ENCODE measurements at regions not wholly inside any gene's neighbourhood (a gene's known extent, or its start where the extent isn't known, plus 50 kb on each side); places are given as distances from the start of the nearest gene placed in this dataset.

DNA sequence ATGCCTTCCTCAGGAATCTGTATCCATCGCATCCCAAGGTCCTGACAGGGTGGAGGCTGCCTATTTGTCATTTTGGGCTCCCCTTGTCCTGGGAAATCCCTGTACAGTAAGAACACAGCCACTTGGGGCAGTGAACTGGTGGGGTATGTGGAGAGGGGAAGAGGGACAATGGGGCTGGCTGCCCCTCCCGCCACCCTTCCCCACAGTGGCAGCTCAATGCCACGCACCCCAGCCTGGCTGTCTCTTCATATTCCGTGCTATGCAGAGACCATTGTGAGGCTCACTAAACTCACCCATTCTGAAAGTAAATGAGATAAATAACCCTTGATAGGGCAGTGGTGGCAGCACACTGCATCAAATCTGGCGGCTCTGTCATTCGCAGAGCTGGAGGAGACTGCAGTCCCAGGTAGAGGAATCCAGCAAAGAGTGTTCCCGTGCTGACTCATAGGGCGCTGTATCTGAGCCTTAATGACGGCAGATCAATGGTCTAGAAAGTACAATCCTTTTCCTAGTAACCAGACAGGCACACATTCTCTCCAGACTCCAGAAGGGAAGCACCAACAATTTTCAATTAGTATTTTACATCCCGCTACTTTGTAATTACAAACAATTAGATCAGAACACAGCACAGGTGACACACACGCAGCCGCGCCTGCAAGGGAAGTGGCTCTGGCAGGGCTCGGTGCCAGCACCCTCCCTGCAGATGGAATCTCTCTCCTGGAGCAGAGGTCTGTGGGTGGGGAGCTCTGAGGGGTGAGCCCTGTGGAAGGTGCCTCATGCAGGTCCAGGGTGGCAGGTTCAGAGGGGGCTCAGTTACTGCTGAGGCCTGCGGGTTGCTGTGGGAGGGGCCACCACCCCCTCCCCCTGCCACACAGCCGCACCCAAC lies 167.9 kb upstream of the B3GAT1 start:
- no peak for DNase-seq (ENCODE audit: low read depth in 2 of 2)
- H3K4me2 ChIP-seq (ENCODE audit: extremely low read depth, insufficient read depth, low read length), result no peak overlapping the region
- no peak for TF ChIP-seq EZH2 (IDR thresholded peaks at IDR 0.05; ENCODE audit: low read length, missing control alignments)
- TF ChIP-seq, protein P1, sequence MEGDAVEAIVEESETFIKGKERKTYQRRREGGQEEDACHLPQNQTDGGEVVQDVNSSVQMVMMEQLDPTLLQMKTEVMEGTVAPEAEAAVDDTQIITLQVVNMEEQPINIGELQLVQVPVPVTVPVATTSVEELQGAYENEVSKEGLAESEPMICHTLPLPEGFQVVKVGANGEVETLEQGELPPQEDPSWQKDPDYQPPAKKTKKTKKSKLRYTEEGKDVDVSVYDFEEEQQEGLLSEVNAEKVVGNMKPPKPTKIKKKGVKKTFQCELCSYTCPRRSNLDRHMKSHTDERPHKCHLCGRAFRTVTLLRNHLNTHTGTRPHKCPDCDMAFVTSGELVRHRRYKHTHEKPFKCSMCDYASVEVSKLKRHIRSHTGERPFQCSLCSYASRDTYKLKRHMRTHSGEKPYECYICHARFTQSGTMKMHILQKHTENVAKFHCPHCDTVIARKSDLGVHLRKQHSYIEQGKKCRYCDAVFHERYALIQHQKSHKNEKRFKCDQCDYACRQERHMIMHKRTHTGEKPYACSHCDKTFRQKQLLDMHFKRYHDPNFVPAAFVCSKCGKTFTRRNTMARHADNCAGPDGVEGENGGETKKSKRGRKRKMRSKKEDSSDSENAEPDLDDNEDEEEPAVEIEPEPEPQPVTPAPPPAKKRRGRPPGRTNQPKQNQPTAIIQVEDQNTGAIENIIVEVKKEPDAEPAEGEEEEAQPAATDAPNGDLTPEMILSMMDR (conservative IDR thresholded peaks at IDR 0.05 in 1 of 2, IDR thresholded peaks at IDR 0.05 in 1 of 2; ENCODE audit: low read depth in 1 of 2, low read length in 2 of 2), result no peak
- no peaks in the 10 kb centered on the region for H3K9me3 ChIP-seq (ENCODE audit: control insufficient read depth, insufficient read depth, low read depth, low read length)
- H3K9ac ChIP-seq (ENCODE audit: insufficient read depth, low read length), result no peak overlapping the region
- no peak overlapping the region for H3K27ac ChIP-seq (ENCODE audit: insufficient read depth, low read length)
- H3K4me3 ChIP-seq (replicated peaks in 1 of 4; ENCODE audit: control extremely low read depth in 1 of 4, insufficient read depth in 1 of 4, low read depth in 3 of 4, low read length in 4 of 4), result no peak overlapping the region
- H3K4me1 ChIP-seq (ENCODE audit: control insufficient read depth, extremely low read depth, insufficient read depth, low read length), result no peaks in the 10 kb centered on the region
- H2AFZ ChIP-seq (ENCODE audit: low read length), result no peak overlapping the region
- no peaks in the 10 kb centered on the region for H3K36me3 ChIP-seq (ENCODE audit: control insufficient read depth, insufficient read depth, low read length)
- no peaks in the 10 kb centered on the region for H4K20me1 ChIP-seq (ENCODE audit: control insufficient read depth, extremely low read depth, insufficient read depth, low read length)
- H3K79me2 ChIP-seq (ENCODE audit: control insufficient read depth, insufficient read depth, low read length), result no peaks in the 10 kb centered on the region
- H3K27me3 ChIP-seq (ENCODE audit: control insufficient read depth, insufficient read depth, low read length), result no peaks in the 10 kb centered on the region

DNA sequence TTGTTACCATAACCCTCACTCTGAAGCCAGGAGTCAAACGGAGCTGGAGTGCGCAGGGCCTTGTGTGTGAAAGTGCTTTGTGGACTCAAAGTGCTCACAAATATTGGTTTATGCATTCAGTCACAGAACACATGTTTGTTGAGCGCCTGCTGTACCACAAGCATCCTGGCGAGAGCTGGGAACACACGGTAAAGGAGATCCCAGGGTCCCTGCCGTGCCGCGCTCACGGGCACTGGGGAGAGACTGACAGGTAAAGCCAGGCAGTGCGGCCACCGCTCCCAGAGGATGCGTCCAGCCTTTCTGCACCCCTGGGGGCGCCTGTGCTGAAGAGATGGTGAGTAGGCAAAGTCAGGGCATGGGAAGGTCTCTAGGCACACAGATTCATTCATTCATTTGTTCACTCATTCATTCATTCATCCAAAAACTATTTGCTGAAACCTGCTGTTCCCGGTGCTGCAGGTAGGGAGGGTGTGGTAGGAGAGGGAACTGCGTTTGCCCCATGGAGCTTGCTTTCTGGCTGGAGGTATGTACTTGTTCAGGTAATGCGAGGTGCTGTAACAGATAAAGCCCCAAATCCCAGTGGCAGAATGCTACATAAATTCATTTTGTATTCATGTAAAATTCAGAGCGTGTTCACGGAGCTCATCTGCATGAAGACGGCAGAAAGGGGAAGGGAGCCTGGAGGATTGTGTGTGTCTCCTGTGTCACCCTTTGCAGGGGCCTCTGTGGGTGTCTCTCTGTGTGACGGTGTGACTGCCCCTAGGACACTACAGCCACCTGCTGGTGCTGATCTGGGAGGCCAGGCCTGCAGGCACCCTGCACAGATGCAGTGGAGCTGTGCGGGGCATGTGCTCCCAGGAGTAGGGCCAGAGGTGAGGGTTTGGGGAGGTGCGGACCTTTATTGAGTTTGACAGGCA lies 167.0 kb upstream of the B3GAT1 start:
- H3K9me3 ChIP-seq (ENCODE audit: control insufficient read depth, insufficient read depth, low read depth, low read length), result no peaks in the 10 kb centered on the region
- no peak for TF ChIP-seq EZH2 (IDR thresholded peaks at IDR 0.05; ENCODE audit: low read length, missing control alignments)
- TF ChIP-seq, protein P1 (conservative IDR thresholded peaks at IDR 0.05 in 1 of 2, IDR thresholded peaks at IDR 0.05 in 1 of 2; ENCODE audit: low read depth in 1 of 2, low read length in 2 of 2), result no peak
- no peak overlapping the region for H3K4me3 ChIP-seq (replicated peaks in 1 of 4; ENCODE audit: control extremely low read depth in 1 of 4, insufficient read depth in 1 of 4, low read depth in 3 of 4, low read length in 4 of 4)
- H3K36me3 ChIP-seq (ENCODE audit: control insufficient read depth, insufficient read depth, low read length), result no peaks in the 10 kb centered on the region
- no peak overlapping the region for H3K27ac ChIP-seq (ENCODE audit: insufficient read depth, low read length)
- no peaks in the 10 kb centered on the region for H3K27me3 ChIP-seq (ENCODE audit: control insufficient read depth, insufficient read depth, low read length)
- no peaks in the 10 kb centered on the region for H4K20me1 ChIP-seq (ENCODE audit: control insufficient read depth, extremely low read depth, insufficient read depth, low read length)
- H3K79me2 ChIP-seq (ENCODE audit: control insufficient read depth, insufficient read depth, low read length), result no peaks in the 10 kb centered on the region
- no peak for DNase-seq (ENCODE audit: low read depth in 2 of 2)
- H2AFZ ChIP-seq (ENCODE audit: low read length), result no peak overlapping the region
- H3K4me1 ChIP-seq (ENCODE audit: control insufficient read depth, extremely low read depth, insufficient read depth, low read length), result no peaks in the 10 kb centered on the region
- no peak overlapping the region for H3K9ac ChIP-seq (ENCODE audit: insufficient read depth, low read length)
- no peak overlapping the region for H3K4me2 ChIP-seq (ENCODE audit: extremely low read depth, insufficient read depth, low read length)

DNA sequence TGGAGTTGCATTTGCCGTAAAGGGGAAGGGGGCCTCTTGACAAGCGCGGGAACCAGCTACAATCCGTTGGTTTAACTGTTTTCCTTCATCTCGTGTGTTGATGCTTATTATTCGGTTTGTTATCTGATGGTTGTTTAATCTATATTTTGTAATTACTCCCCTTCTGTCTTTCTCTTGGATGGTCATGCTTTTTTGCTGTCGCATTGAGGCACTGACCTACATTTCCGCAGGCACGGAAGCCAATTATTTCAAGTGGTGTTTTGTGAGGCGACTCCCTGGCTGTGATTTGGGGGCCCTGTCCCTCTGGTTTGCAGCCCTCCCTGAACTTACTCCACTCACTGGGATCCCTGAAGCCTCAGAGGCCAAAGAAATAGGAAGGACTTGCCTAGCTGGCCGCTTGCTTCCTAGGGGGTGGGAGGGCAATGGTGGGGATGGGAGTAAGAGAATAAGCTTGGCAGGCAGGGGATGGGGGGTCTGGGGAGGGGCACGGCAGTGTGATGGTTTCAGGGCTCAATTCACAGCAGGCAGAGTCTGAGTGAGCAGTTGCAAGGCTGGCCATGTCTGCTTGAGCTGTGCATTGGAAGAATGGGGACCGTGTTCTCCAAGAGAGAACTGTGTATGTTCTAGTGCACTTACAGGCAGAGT lies 165.8 kb upstream of the B3GAT1 start:
- H3K27ac ChIP-seq (ENCODE audit: insufficient read depth, low read length), result no peak overlapping the region
- no peak for TF ChIP-seq EZH2 (IDR thresholded peaks at IDR 0.05; ENCODE audit: low read length, missing control alignments)
- TF ChIP-seq, protein P1 (conservative IDR thresholded peaks at IDR 0.05 in 1 of 2, IDR thresholded peaks at IDR 0.05 in 1 of 2; ENCODE audit: low read depth in 1 of 2, low read length in 2 of 2), result no peak
- no peaks in the 10 kb centered on the region for H4K20me1 ChIP-seq (ENCODE audit: control insufficient read depth, extremely low read depth, insufficient read depth, low read length)
- no peaks in the 10 kb centered on the region for H3K27me3 ChIP-seq (ENCODE audit: control insufficient read depth, insufficient read depth, low read length)
- H2AFZ ChIP-seq (ENCODE audit: low read length), result no peak overlapping the region
- no peak overlapping the region for H3K4me3 ChIP-seq (replicated peaks in 1 of 4; ENCODE audit: control extremely low read depth in 1 of 4, insufficient read depth in 1 of 4, low read depth in 3 of 4, low read length in 4 of 4)
- H3K9me3 ChIP-seq (ENCODE audit: control insufficient read depth, insufficient read depth, low read depth, low read length), result no peaks in the 10 kb centered on the region
- no peak overlapping the region for H3K9ac ChIP-seq (ENCODE audit: insufficient read depth, low read length)
- H3K36me3 ChIP-seq (ENCODE audit: control insufficient read depth, insufficient read depth, low read length), result no peaks in the 10 kb centered on the region
- no peaks in the 10 kb centered on the region for H3K4me1 ChIP-seq (ENCODE audit: control insufficient read depth, extremely low read depth, insufficient read depth, low read length)
- H3K4me2 ChIP-seq (ENCODE audit: extremely low read depth, insufficient read depth, low read length), result no peak overlapping the region
- no peaks in the 10 kb centered on the region for H3K79me2 ChIP-seq (ENCODE audit: control insufficient read depth, insufficient read depth, low read length)
- DNase-seq (ENCODE audit: low read depth in 2 of 2), result no peak
